ENCODE measurements at regions not wholly inside any gene's neighbourhood (a gene's known extent, or its start where the extent isn't known, plus 50 kb on each side); places are given as distances from the start of the nearest gene placed in this dataset.

DNA sequence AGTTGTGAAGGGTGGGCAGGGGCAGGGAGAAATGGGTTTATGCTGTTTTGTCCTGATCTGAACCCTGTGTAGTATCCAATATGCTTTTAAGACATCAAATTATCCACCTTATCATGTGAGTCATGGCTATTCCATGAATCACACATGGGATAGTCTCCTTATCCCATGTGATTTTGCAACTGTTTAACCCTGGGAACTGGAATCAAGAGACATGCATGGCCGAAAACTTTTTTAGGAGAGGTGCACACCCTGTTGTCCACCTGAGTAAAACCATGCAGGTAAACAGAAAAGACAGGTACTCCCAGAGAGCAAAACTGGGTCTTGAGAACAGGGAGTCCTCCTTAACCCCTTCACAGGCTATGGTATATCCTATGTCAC lies 490.6 kb upstream of the HS6ST1 start:
- DNase-seq: no peak

DNA sequence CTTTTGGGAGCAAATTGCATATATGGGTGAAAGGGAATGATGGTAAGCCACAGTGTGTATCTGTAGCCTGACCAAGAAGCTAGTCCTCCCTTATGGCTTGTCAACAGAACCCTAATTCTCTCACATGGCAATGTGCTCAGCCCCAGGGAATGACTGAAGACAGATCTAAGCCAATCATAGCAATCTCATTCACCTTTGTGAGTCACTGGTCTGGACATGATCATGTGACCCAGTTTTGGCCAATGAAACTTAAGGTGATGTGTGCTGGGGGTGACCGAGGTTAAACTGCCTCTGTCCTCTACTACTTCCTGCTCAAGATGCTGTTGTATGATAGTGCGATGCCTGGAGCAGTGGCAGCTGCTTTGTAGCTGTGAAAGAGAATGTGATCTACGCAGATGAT lies 491.2 kb upstream of the HS6ST1 start:
- no peak for DNase-seq

DNA sequence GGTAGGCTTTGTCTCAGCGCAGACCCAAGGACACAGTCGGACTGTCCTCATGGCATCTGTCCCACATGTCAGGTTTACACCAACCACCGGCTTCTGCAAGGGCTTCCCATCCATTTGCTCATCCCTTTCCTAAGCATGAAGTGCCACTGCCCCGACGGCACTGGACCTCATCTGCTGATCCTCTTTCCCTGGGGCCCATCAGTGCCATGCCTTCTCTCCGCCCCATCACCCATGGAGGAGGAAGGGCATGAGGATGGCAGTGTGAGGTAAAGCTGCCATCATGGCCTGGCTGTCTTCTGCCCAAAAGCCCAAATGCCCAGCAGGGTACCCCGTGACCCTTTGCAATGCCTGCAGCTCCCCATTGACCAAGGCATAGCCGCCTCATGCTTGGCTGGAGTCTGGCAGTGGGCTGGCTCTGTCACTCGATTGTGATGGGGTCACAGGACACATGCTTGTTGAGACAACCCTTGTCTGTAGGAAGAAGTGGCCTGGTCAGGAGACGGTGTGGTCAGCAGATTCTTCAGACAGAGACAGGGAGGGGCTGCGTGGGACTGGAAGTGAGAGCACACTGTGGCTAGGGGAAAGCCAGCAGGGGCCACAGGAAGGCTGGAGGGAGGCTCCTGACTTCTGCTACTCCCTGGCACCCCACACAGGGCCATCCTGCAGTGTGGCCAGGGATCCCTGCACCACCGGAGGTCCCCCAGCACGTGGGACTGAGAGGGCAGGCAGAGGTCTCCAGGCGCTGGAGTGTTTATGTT lies 493.7 kb upstream of the HS6ST1 start:
- DNase-seq: no peak

DNA sequence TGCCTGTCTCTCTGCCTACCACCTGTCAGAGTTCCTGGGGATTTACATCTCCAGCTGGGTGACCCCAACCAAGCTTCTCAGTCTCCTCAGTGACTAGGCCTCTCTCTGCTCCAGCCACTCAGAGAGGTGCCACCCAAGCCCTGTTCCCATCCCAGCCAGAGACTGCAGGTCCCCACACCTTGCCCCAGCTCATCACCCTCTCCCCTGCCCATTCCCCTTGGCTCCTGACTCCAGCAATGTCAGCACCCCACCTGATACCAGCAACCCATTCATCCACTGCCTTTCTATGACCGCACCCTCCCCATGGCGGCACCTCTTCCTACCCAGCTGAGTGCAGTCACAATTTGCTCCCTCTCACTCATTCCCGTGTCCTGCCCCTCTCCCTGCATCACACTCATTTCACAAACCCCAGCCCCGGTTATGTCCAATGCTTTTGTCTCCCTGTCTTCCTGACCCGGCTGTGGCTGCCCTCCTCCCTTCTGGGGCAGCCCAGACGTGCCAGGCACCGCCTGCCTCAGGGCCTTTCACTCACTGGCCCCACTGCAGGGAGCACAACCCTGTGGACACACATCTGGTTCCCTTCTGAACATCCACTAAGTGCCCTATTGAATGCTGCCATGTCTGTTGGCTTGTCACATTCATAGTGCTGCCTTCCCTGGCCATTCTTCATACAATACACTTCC lies 494.8 kb upstream of the HS6ST1 start:
- no peak for DNase-seq

DNA sequence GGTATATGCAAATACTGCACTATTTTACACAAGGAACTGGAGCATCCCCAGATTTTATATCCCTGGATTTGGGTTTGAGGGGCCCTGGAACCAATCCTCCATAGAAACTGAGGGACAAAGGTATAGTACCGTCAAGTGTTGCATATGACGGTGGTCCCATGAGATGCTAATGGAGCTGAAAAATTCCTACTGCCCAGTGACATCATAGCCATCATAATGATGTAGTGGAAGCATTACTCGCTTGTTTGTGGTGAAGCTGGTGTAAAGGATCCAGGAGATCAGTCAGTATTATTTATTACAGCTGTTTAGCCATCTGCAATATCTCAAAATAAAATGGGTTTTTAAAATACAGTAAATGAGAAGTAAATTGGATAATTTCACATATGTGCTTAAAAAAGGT lies 496.6 kb upstream of the HS6ST1 start:
- no peak for DNase-seq

DNA sequence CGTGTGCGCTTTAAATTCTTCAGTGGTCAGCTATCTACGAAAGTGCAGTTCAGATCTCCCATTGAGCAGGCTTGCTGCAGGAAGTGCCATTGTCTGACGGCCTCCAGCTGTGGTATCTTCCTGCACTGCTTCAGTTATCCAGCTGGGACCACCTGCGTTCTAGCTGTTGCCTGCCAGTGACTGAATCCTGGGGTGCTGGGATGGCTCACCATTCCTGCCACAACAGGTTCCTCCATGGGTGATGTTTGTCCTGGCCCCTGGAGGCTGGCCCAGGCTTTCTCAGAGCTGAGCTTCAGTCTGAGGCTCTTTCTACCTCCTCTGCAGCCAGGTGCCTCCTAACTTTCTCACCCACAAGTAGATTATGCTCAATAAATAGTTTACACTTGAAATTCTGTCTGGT lies 498.5 kb upstream of the HS6ST1 start:
- no peak for DNase-seq

DNA sequence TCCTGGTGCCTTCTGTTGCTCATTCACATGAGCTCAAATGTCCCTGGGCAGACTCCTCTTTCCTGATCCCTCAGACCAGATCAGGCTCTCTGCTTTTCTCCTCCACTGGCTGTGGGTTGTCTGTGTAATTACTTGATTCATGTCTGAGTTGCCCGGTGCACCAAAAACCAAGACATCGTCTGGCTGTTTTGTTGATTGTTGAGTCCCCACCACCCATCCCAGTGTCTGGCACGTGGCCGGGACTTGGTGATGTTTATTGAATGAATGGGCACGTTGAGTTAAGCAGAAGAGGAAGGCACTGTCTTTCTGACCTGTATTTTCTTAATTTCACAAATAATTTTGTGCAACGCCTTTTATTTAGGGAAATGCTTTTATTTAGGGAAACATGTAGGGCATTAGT lies 499.1 kb upstream of the HS6ST1 start:
- DNase-seq: no peak

DNA sequence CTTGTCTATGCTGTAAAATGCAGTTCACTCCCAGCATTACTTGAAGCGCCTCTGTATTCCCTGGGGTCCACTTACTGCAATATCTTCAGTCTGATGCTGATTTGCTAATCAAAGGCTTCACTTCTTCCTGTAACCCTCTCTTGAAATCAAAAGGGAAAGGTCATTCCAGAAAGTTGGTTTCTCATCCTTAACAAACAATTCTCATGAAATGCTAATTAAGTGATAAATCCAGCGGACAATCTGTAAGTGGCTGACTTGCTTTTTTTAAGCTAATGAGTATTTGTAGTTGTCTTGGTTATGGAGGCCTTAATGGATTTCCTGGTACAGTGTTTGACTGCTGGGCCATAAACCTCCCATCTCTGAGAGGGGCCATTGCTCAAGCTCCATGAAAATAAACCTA lies 499.6 kb upstream of the HS6ST1 start:
- DNase-seq: no peak

DNA sequence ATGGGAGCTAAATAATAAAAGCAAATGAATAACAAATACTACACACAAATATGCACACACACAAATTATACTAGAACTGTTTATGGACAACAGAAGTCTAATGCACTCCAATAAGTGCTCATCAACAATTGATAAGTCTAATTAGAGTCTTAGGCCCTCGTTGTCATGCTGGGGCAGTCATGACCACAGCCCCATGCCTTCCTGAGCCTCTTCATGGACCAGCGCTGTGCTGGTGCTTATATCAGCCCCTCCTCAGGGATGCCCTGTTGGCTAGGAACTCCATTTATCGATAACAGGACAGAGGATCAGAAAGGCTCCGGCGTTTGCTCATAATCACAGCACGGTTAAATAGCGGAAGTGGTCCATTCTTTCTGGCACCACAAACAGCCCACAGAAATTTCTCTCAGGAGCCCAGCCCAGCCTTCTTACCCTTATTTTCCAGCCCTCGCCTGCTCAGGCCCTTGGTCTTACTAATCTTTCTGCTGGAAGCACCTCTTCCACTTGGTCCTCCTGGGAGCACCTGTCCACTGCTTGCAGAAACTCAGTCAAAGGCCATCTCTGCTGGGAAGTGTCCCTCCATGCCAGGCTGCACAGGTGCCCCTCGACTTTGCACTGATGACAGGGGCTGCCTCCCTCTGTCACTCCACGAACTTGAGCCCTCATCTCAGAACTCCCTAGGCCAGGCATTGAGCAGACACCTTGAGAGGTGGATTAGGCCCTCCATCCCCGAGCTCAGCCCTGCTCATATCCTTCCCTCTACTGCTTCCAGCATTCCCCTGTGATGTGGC lies 500.2 kb upstream of the HS6ST1 start:
- no peak for DNase-seq

DNA sequence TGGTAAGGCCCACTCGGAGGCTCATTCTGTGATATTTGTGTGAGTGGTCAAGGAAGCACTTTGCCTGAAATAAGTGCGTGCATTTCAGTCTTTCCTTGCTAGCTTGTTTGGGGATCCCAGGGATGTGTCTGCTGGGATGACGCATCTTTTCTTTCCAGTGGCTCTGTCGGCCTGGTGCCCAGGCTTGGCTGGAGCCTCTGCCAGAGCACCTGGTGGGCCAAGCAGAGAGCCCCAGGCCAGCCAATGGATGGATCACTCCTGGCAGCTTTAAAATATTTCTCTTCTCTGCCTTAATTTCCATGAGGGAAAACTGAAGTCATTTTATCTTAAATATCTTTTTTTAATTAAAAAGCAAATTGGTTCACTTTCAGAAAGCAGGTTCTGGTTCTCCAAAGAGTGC lies 501.8 kb upstream of the HS6ST1 start:
- DNase-seq: no peak

DNA sequence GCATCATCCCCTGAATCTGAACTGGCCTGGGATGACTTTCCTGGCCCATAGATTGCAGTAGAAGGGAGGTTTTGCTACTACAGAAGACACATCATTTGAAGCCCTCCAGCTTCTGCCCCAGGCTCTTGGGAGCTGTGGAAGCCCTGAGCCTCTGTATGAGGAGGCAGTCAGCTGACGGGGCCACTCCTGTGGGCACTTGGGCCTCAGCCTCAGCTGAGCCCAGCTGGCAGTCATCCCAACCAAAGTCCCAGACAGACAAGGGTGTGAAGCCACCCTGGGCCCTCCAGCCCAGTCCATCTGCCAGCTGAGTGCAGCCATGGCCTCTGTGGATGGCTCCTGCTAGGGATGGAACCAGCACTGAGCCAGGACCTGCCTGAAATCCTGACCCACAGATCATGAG lies 502.3 kb upstream of the HS6ST1 start:
- no peak for DNase-seq

DNA sequence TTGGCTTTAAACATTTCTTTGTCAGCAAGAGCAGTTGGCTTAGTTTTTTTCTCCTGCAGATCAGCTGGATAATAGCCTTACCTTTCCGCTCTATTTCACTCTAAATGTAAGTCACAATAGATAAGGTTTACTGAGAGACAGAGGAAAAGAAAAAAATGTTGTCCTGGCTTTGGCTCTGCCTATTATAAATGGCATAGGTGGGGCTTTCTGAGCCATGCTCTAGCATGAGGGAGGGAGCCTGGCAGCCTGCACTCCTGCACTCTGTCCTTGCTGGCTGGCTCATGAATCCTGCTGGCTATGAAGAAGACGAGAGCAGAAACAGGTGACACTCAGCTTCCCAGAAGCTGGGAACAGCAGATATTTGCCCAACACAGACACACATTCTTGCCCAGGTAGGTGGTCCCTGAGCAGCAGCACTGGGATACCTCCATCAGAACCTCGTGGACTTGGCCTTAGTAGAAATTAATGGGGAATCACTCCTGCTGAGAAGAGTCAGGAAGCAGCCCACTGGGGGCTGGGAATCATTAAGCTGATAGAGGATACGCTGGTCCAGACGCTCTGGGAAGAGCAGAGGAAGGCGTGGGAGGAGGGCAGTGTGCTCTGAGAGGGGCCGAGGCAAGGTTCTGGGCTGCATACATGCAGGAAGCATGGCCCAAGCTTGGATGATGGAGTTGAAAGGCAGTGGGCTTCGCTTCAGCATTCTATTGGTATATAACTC lies 514.4 kb upstream of the HS6ST1 start:
- no peak for DNase-seq

DNA sequence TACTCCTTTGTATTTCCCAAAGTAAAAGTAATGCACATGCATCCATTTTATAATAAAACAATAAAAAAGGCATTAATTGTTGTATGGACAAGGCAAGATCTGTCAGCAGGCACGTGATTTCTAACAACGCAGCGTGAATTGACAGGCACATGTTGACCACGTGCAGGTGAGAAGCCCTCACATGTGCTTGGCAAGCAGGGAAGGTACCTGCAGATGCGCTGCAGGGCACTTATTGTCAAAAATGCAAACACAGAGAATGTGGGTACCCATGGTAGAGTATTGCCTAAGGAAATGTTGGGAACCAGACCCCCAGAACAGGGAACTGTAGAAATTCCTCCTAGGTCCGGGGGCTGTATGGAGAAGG lies 515.0 kb upstream of the HS6ST1 start:
- no peak for DNase-seq

DNA sequence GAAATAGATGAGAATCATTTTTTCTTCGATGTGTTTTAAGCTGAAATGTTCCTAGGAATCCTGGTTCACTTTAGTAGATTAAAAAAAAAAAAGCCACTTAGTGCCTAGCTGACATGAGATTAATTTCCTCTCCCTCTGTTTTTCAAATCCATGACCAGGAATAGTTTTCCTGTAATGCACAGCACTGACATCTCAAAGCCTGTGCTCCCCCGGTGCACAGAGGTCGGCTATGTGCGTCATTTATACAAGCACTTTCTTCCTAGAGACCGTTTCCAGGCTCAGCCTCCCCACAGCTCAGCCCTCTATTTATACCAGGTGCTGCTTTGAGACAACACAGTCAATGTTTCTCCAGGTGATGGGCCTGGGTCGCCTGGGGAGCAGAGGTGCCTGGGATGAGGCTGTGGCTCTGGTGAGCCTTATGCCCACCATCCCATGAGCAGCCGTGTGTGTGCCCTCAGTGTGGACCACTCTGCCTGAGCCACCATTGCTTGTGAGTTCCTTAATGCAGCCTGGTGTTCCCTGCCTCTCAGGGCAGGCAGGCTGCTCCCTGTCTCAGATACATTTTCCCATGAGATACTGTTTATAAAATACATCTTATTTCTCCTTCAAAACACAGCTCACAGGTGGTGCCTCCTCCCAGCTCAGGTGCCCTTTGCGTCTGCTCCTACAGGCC lies 515.7 kb upstream of the HS6ST1 start:
- no peak for DNase-seq

DNA sequence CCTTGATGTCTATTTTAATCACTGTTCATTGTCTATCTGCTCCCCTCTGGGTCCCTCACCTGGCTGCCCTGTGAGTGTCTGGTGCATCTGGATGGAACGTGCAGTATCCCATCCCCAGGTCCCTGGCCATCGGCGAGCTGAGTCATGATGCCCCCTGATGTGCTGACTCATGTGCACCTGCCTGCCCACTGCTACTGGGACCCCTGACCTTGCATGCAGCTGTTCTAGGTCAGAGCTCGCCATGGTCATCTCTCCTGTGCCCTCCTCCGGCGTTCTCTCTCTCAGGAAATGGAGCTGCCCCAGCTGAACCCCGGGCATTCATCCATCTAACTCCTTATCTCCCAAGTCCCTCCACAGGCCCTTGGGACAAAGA lies 516.2 kb upstream of the HS6ST1 start:
- no peak for DNase-seq

DNA sequence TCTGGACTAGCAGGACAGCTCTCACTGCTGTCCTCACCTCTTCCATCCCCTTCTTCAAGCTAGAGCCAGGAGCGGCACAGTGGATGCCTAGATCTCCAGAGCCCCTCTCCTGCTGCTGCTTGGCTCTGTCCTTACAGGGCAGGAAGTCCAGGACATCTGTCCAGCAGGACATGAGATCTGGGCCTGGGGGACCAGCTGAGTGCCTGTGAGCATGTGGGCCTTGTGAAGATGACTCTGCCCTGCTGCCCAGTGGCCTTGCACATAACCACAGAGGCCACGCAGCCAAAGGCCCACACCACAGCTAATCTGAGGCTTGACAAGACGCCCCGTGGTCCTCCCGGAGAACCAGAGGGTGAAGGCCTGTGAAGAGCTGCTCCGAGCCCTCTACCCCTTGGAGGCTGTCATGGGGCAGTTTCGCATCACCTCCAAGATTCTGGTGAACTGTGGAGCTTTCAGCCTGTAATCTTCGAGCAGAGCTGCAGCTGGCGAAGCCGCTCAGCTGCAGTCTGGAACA lies 516.7 kb upstream of the HS6ST1 start:
- DNase-seq: no peak

DNA sequence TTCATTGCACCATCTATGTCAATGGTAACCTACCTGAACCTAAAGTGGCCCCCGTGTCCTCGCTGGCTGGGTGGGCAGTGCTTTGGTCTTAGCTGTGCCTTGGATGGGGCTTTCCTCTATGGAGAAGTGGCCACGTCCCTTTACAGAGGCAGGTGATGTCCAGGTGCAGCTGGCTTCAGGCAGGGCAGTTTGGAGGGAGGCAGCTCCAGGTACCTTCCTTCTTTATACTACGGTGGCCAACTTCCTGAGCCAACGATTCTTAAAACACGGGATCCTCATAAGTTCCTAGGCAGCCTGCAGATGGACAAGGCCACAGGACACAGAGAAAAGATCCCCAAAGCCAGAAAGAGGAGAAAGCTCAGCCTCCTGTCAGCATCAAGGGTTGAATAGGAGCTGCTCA lies 517.3 kb upstream of the HS6ST1 start:
- DNase-seq: no peak

DNA sequence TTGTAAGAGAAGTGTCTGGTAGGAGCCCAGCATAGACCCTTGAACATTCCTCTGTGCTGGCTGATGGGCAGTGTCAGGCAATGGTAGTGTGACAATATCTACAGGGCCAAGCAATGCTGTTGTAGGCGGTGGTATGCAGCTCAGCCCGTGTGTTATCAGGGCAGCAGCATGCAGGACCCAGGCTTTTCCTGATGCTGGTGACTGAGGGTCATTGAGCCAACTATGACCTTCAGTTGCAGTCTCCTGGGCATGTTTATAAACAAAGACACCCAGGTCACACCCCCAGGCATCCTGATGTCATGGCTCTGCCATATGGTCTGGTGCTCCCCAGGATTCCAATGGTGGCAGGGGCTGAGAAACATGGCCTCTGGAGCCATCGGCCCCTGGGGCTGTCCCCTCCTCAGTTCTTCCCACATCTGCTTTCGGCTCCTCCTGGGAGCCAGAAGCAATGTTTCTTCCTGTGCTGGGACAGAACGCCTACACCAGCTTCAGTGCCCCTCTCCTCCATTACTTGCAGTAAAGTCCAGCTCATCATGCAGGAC lies 518.0 kb upstream of the HS6ST1 start:
- DNase-seq: no peak

DNA sequence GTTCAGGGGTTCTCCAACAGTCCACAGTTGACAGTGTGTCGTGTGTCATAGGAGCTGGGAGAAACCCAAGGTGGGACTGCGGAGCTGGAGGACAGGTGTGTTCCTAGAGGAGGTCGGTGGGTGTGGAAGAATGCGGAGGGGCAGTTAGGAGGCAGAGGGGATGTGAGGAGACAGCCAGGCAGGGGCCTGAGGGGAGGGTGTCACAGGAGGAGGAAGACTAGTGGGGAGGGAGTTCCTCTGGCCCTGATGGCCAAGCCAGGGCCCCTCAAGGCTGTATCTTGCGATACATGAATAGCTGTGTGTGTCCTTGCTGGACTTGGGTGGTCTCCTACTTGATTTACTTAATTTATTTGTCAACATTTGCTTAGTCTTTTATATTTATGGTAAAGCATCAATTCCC lies 519.6 kb upstream of the HS6ST1 start:
- DNase-seq: no peak

DNA sequence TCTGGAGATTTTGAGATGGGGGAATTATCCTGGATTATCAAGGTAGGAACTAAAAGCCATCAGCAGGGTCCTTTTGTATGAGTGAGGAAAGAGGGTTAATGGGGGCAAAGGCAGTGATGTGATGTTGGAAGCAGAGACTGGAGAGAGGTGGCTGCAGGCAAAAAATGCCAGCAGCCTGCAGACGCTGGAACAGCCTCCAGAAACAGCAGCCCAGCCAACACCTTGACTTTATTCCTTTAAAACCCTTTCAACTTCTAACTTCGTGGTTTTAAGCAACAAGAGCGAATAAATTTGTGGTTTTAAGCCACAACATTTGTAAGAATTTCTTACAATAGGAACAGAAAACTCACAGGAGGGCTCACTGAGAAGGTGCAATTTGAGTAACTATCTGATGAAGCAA lies 523.1 kb upstream of the HS6ST1 start:
- no peak for DNase-seq

DNA sequence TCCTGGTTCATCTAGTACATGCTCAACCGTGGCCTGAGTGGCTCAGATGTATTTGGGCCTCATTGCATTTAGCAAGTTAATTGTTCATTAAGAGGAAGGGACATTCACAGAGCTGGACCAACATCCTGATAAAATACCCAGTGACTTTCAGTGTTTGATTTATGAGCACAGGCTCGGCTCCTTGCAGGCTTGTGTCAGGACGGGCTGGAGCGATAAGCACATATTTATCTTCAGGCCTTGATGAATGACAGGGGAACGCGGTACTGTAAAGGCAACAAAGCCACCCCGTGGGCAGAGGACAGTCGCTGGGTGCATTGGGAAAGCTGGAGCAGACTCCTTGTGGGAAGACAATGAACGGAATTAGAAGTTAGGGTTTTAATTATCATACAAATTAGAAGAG lies 548.6 kb upstream of the HS6ST1 start:
- DNase-seq: no peak

DNA sequence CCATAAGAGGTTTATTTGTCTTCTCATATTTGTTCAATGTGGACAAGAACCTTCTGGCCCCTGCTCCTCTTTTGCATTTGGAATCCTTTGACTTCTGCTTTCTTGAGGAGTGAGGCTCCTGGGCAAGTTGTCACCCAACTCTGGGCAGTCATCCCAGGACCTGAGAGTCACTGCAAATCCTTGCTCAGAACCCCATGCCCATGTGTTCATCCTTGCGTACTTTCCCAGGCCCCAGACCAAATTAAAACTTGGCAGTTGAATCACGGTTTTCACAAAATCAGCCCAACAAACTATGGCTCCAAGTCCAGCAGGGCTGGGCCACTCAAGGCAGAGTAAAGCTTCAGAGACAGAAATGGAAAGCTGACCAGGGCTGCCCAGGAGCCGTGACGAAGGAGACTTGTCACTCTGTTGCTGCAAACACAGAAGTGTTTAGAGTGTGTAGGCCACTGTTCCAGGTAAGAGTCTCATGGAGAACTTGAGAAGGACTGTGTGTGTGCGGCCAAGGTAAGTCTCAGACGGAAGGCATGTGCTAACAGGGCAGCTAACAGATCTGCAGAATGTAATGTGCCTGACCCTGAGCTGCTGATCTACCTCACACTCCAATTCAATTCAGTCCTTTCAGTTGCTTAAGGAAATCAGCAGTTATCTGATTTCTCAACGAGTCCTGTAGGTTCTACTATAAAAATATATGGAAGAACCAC lies 549.4 kb upstream of the HS6ST1 start:
- DNase-seq: no peak

Measured in activated CD4-positive, alpha-beta T cell treated with anti-CD3 and anti-CD28 coated beads, Interleukin-2, amount 50 U/mL, for 1 hour (primary cell).